ENCODE measurements at regions not wholly inside any gene's neighbourhood (a gene's known extent, or its start where the extent isn't known, plus 50 kb on each side); places are given as distances from the start of the nearest gene placed in this dataset.

- Histone ChIP-seq H3K9me2 (ENCODE audit: insufficient read depth) (no peaks in the 10 kb centered on the region), H3K4me1 (ENCODE audit: insufficient read depth) (no peaks in the 10 kb centered on the region), H3K27ac (ENCODE audit: low read depth) (no peak overlapping the region), H3K4me2 (no peak overlapping the region), H3K36me3 (ENCODE audit: insufficient read depth) (no peaks in the 10 kb centered on the region), H3K79me2 (replicated peaks; ENCODE audit: insufficient read depth) (no peaks in the 10 kb centered on the region), H3K4me3 (no peak overlapping the region), H4K20me1 (replicated peaks; ENCODE audit: insufficient read depth) (no peaks in the 10 kb centered on the region), H3F3A (replicated peaks; ENCODE audit: low read depth) (no peaks in the 10 kb centered on the region), H2AFZ (no peak overlapping the region), H3K27me3 (ENCODE audit: insufficient read depth) (no peaks in the 10 kb centered on the region)
- Mint-ChIP-seq H3K27ac (no peak overlapping the region), H3K27me3 (ENCODE audit: insufficient read depth, low read depth, poor library complexity) (no peaks in the 10 kb centered on the region), H3K9me3 (no peaks in the 10 kb centered on the region; the same call in 2 of the 3 replicates), H3K36me3 (ENCODE audit: low read depth) (no peaks in the 10 kb centered on the region), H3K4me3 (no peak overlapping the region), H3K4me1 (no peaks in the 10 kb centered on the region)
- DNase-seq (ENCODE audit: low spot score) (no peak), ATAC-seq (no peak)
- TF ChIP-seq NANOG (IDR thresholded peaks at IDR 0.05; ENCODE audit: borderline replicate concordance) (no peak), EZH2 (IDR thresholded peaks at IDR 0.05; ENCODE audit: low read depth, unreplicated experiment) (no peak), ETS1 (IDR thresholded peaks at IDR 0.05) (no peak), ZNF114 (CRISPR knock-in tag; IDR thresholded peaks at IDR 0.05) (no peak), JUNB (IDR thresholded peaks at IDR 0.05; ENCODE audit: unreplicated experiment) (no peak), STAT1 (IDR thresholded peaks at IDR 0.05; ENCODE audit: unreplicated experiment) (no peak), CTCF (conservative IDR thresholded peaks at IDR 0.05; ENCODE audit: low read depth in 2 of 2) (no peak)
These were observed 576.3 kb downstream of the PKHD1 start for GRCh38 chr6:51511081-51511480.

GRCh38 chr6:51513891-51514747 is 573.3 kb downstream of the PKHD1 start:
- Histone ChIP-seq H3F3A (replicated peaks; ENCODE audit: low read depth) (no peaks in the 10 kb centered on the region), H3K27me3 (ENCODE audit: insufficient read depth) (peaks cover 8% of the 10 kb centered on the region; the same call in 1 of the 2 replicates), H2AFZ (no peak overlapping the region), H3K4me2 (no peak overlapping the region), H3K79me2 (replicated peaks; ENCODE audit: insufficient read depth) (no peaks in the 10 kb centered on the region), H4K20me1 (replicated peaks; ENCODE audit: insufficient read depth) (no peaks in the 10 kb centered on the region; the same call in 1 of the 2 replicates), H3K27ac (ENCODE audit: low read depth) (no peak overlapping the region), H3K4me3 (no peak overlapping the region), H3K9me2 (ENCODE audit: insufficient read depth) (no peaks in the 10 kb centered on the region), H3K36me3 (ENCODE audit: insufficient read depth) (no peaks in the 10 kb centered on the region), H3K4me1 (ENCODE audit: insufficient read depth) (no peaks in the 10 kb centered on the region)
- Mint-ChIP-seq H3K4me1 (no peaks in the 10 kb centered on the region), H3K4me3 (no peak overlapping the region), H3K27ac (no peak overlapping the region), H3K9me3 (no peaks in the 10 kb centered on the region; the same call in 2 of the 3 replicates), H3K36me3 (ENCODE audit: low read depth) (no peaks in the 10 kb centered on the region), H3K27me3 (ENCODE audit: insufficient read depth, low read depth, poor library complexity) (no peaks in the 10 kb centered on the region)
- ATAC-seq (no peak), DNase-seq (ENCODE audit: low spot score) (no peak)
- no peak for TF ChIP-seq REST (IDR thresholded peaks at IDR 0.05; ENCODE audit: unreplicated experiment)
- TF ChIP-seq EZH2phosphoT487 (IDR thresholded peaks at IDR 0.05; ENCODE audit: unreplicated experiment), result no peak
- TF ChIP-seq POLR2AphosphoS5 (IDR thresholded peaks at IDR 0.05; ENCODE audit: low read depth), result no peak
- no peak for TF ChIP-seq NANOG (IDR thresholded peaks at IDR 0.05; ENCODE audit: borderline replicate concordance)
- TF ChIP-seq ZNF331 (CRISPR knock-in tag; IDR thresholded peaks at IDR 0.05; ENCODE audit: low read depth), result no peak
- no peak for TF ChIP-seq ETS1 (IDR thresholded peaks at IDR 0.05)
- no peak for TF ChIP-seq CTCF (conservative IDR thresholded peaks at IDR 0.05; ENCODE audit: low read depth in 2 of 2)
- TF ChIP-seq ZNF114 (CRISPR knock-in tag; IDR thresholded peaks at IDR 0.05), result no peak
